Inflammatory macrophage (primary cell): ENCODE measurements at regions not wholly inside any gene's neighbourhood (a gene's known extent, or its start where the extent isn't known, plus 50 kb on each side); places are given as distances from the start of the nearest gene placed in this dataset.
A peak's percentile ranks its signal among the peaks of the same experiment; 100 is the strongest.
"Not testable (repeated sequence)": the region's sequence is repeated elsewhere in the genome, so short reads cannot be mapped to it uniquely, and the experiment has no call there.

Source experiments
- DNase-seq, 2 donors: peaks; one replicate each; pipeline ENCODE4 v3.0.0-alpha.2; 2020 to 2022

- no peak for DNase-seq
Observed at GRCh38 chr2:83234246-83234645, 1224.8 kb downstream of the SUCLG1 start.

DNA sequence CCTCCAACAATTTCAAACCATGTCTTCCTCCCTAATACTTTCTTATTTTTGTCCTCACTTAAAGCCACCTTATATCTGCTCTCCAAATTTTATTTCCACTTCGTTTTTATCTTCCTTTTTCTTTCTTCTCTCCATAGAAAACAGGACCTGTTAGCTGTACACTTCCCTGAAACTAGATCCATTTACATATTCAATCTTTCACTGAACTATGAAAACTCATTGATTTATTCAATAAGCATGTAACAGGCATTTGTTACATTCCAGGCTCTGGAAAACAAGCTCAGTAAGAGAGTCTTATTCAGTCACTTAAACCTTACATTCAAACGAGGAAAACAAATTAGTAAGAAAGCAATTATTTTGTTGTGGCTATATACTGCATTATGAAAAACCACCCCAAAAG lies 1225.3 kb downstream of the SUCLG1 start:
- DNase-seq: no peak

DNA sequence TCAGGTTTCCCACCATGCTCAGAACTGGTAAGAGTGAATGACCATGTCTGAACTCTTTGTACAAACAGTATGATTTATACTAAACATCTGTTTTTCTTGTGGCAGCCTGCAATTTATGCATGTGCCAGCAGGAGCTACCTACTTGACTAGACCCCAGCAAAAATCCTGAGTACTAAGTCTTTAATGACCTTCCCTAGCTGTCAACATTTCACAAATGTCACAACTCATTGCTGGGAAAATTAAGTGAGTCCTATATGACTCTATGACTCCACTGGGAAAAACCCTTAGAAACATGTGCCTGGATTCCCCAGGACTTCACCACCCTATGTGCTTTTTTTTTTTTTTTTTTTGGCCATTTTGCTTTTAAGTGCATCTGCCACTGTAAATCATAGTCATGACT lies 1225.8 kb downstream of the SUCLG1 start:
- no peak for DNase-seq

DNA sequence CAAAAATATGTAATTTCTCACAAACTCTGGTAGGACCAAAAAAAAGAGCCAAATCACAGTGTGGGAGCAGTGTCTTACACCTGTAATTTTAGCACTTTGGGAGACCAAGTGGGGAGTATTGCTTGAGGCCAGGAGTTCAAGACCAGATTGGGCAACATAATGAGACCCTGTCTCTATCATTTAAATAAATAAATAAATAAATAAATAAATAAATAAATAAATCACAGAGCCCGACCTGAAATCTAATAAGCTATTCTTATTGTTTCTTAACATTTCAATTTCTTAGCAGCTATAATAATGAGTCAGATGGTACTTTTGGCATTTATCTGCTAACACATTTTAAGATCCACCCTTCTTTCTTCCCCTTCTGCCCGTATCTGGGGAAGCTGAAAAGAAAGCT lies 1229.6 kb downstream of the SUCLG1 start:
- DNase-seq: no peak

GRCh38 chr2:83224591-83225200 lies 1234.4 kb downstream of the SUCLG1 start:
- no peak for DNase-seq

- DNase-seq: no peak
Observed at GRCh38 chr2:83221258-83221657, 1237.8 kb downstream of the SUCLG1 start.

- no peak for DNase-seq
Observed at GRCh38 chr2:83217854-83218253, 1241.2 kb downstream of the SUCLG1 start.

- DNase-seq: peak; percentile 4 to 7
Observed at GRCh38 chr2:83196225-83196624, 1262.9 kb downstream of the SUCLG1 start.

- DNase-seq: no peak
Observed at GRCh38 chr2:83191316-83191715, 1267.8 kb downstream of the SUCLG1 start.

DNA sequence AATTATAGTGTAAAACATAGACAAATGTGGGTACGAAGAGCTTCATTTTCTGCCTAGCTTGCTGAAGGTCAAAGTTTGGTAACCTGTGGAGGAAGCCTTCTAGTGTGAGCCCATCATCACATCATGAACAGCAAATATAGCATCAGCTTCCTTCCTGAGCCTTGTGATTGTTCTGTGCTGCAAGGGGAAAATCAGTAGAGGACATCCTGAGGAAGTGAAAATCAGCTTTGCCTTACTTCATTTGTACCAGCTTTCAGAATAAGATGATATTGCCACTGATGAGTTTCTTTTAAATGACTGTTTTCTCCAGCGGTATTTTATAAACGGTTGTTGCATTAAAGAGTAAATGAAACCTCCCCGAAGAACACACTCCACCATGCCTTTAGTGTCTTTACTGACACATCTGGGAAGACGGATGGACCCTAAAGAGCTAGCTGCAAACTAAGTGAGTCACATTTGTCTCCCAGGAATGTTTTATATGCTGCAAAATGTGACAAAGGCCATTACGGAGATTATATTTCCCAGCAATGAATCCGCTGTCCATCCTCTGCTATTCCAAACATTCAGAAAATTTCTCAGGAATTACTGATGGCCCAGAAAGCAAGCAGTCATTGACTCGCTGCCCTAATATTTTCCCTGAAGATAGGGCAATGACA lies 1272.8 kb downstream of the SUCLG1 start:
- DNase-seq: no peak

DNA sequence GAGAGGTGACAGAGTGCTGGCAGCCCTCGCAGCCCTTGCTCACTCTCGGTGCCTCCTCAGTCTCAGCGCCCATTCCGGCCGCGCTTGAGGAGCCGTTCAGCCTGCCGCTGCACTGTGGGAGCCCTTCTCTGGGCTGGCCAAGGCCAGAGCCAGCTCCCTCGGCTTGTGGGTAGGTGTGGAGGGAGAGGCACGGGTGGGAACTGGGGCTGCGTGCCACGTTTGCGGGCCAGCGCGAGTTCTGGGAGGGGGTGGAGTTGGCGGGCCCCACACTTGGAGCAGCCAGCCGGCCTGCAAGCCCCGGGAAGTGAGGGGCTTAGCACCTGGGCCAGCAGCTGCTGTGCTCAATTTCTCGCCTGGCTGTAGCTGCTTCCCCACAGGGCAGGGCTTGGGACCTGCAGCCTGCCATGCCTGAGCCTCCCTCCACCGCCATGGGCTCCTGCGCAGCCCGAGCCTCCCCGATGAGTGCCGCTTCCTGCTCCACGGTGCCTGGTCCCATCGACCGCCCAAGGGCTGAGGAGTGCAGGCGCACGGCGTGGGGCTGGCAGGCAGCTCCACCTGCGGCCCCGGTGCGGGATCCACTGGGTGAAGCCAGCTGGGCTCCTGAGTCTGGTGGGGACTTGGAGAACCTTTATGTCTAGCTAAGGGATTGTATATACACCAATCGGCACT lies 1278.1 kb downstream of the SUCLG1 start:
- not testable (repeated sequence) for DNase-seq

- no peak for DNase-seq
Observed at GRCh38 chr2:83176539-83176938, 1282.5 kb downstream of the SUCLG1 start.

DNA sequence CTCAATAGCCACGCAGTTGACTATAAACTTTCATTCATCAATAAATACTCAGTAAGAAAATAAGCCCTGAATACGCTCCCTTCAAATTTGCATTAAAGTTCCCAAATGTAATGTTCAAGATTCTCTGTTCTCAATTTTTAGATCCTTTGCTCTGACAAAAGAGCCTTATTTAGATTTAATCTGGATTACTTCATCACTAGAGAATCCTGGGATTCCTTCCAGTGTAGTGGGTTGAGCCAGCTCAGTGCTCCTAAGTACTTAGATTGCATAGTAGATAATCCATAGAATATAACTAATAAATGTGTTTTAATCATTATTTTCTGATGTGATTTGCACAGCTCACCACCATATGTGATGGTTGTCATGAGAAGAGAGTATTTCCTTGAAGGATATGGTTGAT lies 1286.2 kb downstream of the SUCLG1 start:
- no peak for DNase-seq

- no peak for DNase-seq
Observed at GRCh38 chr2:83168377-83168776, 1290.7 kb downstream of the SUCLG1 start.

DNA sequence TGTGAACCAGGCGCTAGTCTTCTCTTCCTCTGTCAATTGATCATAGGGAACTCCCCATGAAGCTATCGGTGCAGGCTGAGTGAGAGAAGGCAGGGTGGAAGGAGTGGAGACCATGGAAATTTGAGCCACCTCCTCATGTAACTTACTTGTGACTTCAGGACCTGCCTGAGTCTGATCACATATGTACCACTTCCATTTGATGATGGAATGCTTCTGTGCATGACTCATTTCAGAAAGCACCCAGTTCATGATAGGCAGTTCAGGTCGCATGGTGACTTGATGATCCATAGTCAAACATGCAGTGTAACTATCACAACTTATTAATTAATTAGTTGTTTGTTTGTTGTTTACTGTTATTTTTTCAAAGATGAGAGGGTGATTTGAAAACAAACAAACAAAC lies 1296.7 kb downstream of the SUCLG1 start:
- DNase-seq: no peak

GRCh38 chr2:83160571-83160970 lies 1298.5 kb downstream of the SUCLG1 start:
- DNase-seq: no peak

GRCh38 chr2:83155826-83156225 lies 1303.3 kb downstream of the SUCLG1 start:
- DNase-seq: no peak

- no peak for DNase-seq
Observed at GRCh38 chr2:83143946-83144345, 1315.1 kb downstream of the SUCLG1 start.

- DNase-seq: no peak
Observed at GRCh38 chr2:83142934-83143333, 1316.1 kb downstream of the SUCLG1 start.

DNA sequence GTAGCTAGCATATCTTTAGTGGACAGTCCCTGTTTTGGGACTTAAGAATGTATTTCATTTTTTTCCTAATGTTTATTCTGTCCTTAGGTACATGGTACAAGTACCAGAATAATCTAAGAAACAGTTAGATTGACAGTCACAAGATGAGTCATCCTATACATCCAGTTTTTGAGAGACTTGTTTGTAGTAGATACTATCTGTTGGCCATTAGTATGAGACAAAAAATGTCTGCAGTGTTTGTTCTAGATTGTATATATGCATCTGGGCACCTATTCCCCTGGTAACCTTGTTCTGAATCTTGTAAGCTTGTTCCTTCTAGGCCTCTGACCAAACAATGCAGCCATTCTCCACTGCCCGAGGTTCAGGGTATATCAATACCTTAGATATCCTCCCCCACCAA lies 1343.5 kb downstream of the SUCLG1 start:
- no peak for DNase-seq

DNA sequence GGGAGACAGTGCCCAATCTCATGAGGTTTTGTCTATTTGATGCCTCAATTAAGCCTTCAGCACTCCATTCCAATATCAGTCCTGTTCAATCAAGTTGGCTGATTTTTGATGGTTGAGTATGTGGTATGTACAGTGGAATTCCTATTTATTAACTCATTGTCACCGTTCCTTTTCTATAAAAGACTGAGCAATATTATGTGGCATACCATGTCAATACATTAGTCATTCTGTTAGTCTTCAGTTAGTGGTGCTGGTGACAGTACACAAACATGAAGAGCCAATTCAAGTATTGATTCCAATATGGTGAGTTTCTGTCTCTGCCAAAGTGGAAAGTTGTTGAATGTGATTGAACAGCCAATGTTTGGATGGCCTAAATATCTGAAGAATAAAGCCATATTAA lies 1343.9 kb downstream of the SUCLG1 start:
- no peak for DNase-seq

- no peak for DNase-seq
Observed at GRCh38 chr2:83113953-83114352, 1345.1 kb downstream of the SUCLG1 start.

GRCh38 chr2:83112858-83113257 lies 1346.2 kb downstream of the SUCLG1 start:
- DNase-seq: no peak

DNA sequence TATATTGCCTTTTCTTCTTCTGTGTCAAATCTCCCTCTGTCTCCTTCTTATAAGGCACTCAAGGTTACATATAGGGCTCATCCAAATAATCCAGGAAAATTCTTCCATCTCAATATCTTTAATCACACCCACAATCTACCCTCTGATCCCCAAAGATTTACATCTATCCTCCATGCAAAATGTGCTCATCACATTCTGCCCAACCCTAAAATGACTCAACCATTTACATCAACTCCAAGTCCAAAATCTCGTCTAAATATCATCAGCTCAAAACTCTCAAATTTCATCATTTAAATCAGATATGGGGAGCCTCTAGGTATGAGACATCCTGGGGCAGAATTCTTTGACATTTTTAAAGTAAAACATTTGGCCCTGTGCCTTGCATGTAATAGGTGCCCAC lies 1349.8 kb downstream of the SUCLG1 start:
- DNase-seq: no peak
